IMR-90 (cell line): ENCODE measurements at regions not wholly inside any gene's neighbourhood (a gene's known extent, or its start where the extent isn't known, plus 50 kb on each side); places are given as distances from the start of the nearest gene placed in this dataset.
"Not testable (repeated sequence)": the region's sequence is repeated elsewhere in the genome, so short reads cannot be mapped to it uniquely, and the experiment has no call there.

Experiments used
- ATAC-seq: fragments of 200-7000 bp; cut with Tn5 transposase; 2 replicates; pipeline ENCODE4 v1.9.1; 2020; ENCODE audit warnings: low read depth, mild to moderate bottlenecking, moderate library complexity
- BruUV-seq: library from RNA; stranded (reverse); fragments of 400-500 nt; replicated peaks from 2 replicates; lab custom pipeline; 2021; lab: Mats Ljungman, UMichigan
- CTCF ChIA-PET: fragments of 300-600 bp; formaldehyde crosslinking; extraction: SDS; loops from one replicate; lab custom pipeline; 2021; ENCODE audit warnings: antibody characterized with exemption; lab: Yijun Ruan, JAX
- POLR2A ChIA-PET: fragments of 300-600 bp; sonication (Branson Sonifier 250); formaldehyde crosslinking; loops from one replicate; lab custom pipeline; 2022; ENCODE audit warnings: antibody characterized with exemption; ENCODE audit not compliant: unreplicated experiment; lab: Charles Lee
- DNase-seq: peaks from one replicate; pipeline ENCODE4 v3.0.0; 2013
- H2AFZ ChIP-seq: replicated peaks from 2 replicates; pipeline ENCODE3; 2013; ENCODE audit warnings: low read length, mild to moderate bottlenecking; ENCODE audit not compliant: poor library complexity
- H2AK5ac ChIP-seq: 2 replicates; pipeline ENCODE4 v1.6.1; 2013; ENCODE audit warnings: low read depth, low read length, inconsistent platforms
- H2AK9ac ChIP-seq: replicated peaks from 2 replicates; pipeline ENCODE3; 2013; ENCODE audit warnings: mild to moderate bottlenecking, low read depth, low read length, moderate library complexity; ENCODE audit not compliant: poor library complexity
- H2BK120ac ChIP-seq: 2 replicates; pipeline ENCODE4 v1.6.1; 2013; ENCODE audit warnings: low read depth, low read length, inconsistent platforms
- H2BK15ac ChIP-seq: 3 replicates; pipeline ENCODE4 v1.6.1; 2013; ENCODE audit warnings: low read depth, low read length, inconsistent platforms
- H2BK20ac ChIP-seq: 2 replicates; pipeline ENCODE4 v1.6.1; 2013; ENCODE audit warnings: low read depth, mild to moderate bottlenecking, inconsistent platforms, low read length, moderate library complexity
- H2BK5ac ChIP-seq: 2 replicates; pipeline ENCODE4 v1.6.1; 2013; ENCODE audit warnings: mild to moderate bottlenecking, low read depth, low read length, inconsistent platforms; ENCODE audit not compliant: poor library complexity, severe bottlenecking
- H3K14ac ChIP-seq: replicated peaks from 2 replicates; pipeline ENCODE4 v1.6.1; 2013; ENCODE audit warnings: low read depth, low read length, inconsistent platforms
- H3K18ac ChIP-seq: 2 replicates; pipeline ENCODE4 v1.6.1; 2013; ENCODE audit warnings: low read depth, low read length, control low read depth
- H3K23ac ChIP-seq: 2 replicates; pipeline ENCODE4 v1.6.1; 2013; ENCODE audit warnings: low read depth, low read length, inconsistent platforms
- H3K27ac ChIP-seq: 2 replicates; pipeline ENCODE4 v1.5.1; 2013; ENCODE audit warnings: mild to moderate bottlenecking, control low read depth, low read length; ENCODE audit not compliant: insufficient read depth
- H3K27me3 ChIP-seq: 2 replicates; pipeline ENCODE4 v1.6.1; 2013; ENCODE audit warnings: low read length; ENCODE audit not compliant: control insufficient read depth, insufficient read depth
- H3K36me3 ChIP-seq: 2 replicates; pipeline ENCODE4 v1.6.1; 2013; ENCODE audit warnings: low read length, mixed read lengths; ENCODE audit not compliant: control insufficient read depth, insufficient read depth
- H3K4ac ChIP-seq: 2 replicates; pipeline ENCODE4 v1.6.1; 2013; ENCODE audit warnings: low read depth, low read length, inconsistent platforms
- H3K4me1 ChIP-seq: 2 replicates; pipeline ENCODE4 v1.6.1; 2013; ENCODE audit warnings: low read length, mixed read lengths; ENCODE audit not compliant: control insufficient read depth, insufficient read depth
- H3K4me2 ChIP-seq: 2 replicates; pipeline ENCODE4 v1.6.1; 2013; ENCODE audit warnings: low read depth, mild to moderate bottlenecking, control low read depth, low read length, moderate library complexity
- H3K4me3 ChIP-seq: 2 replicates; pipeline ENCODE4 v1.5.1; 2013; ENCODE audit warnings: low read depth, mild to moderate bottlenecking, control low read depth, low read length, moderate library complexity; ENCODE audit not compliant: insufficient read depth
- H3K56ac ChIP-seq: 2 replicates; pipeline ENCODE4 v1.6.1; 2013; ENCODE audit warnings: low read length, inconsistent platforms; ENCODE audit not compliant: insufficient read depth; ENCODE audit errors: extremely low read depth
- H3K79me1 ChIP-seq, 2 experiments: 2 replicates each; pipeline ENCODE4 v1.6.1; 2013; ENCODE audit warnings: low read length in 2 of 2, inconsistent platforms in 1 of 2, low read depth in 1 of 2
- H3K9ac ChIP-seq: 2 replicates; pipeline ENCODE4 v1.6.1; 2013; ENCODE audit warnings: low read depth, low read length, control low read depth
- H3K9me1 ChIP-seq: 2 replicates; pipeline ENCODE4 v1.6.1; 2013; ENCODE audit warnings: low read length, inconsistent platforms; ENCODE audit not compliant: insufficient read depth
- H3K9me3 ChIP-seq: 2 replicates; pipeline ENCODE4 v1.6.1; 2013; ENCODE audit warnings: low read length; ENCODE audit not compliant: control insufficient read depth, insufficient read depth
- H4K20me1 ChIP-seq: 2 replicates; pipeline ENCODE4 v1.6.1; 2013; ENCODE audit warnings: low read length, inconsistent platforms; ENCODE audit not compliant: insufficient read depth
- H4K5ac ChIP-seq: 2 replicates; pipeline ENCODE4 v1.6.1; 2013; ENCODE audit warnings: mild to moderate bottlenecking, low read depth, low read length, control low read depth
- H4K8ac ChIP-seq, 2 experiments: 2 replicates each; pipeline ENCODE4 v1.6.1; 2013; ENCODE audit warnings: low read depth in 2 of 2, low read length in 2 of 2, control low read depth in 1 of 2, inconsistent platforms in 1 of 2
- H4K91ac ChIP-seq: 2 replicates; pipeline ENCODE4 v1.6.1; 2013; ENCODE audit warnings: low read depth, low read length, inconsistent platforms; ENCODE audit not compliant: insufficient read depth
- WGBS, 2 experiments: methylation state at CpG; one replicate each; pipeline versions ENCODE4 v1.1.5 to v1.1.7; 2013; ENCODE audit warnings: missing lambda C conversion rate in 2 of 2; ENCODE audit not compliant: insufficient read length in 1 of 2; ENCODE audit errors: extremely low coverage in 2 of 2; 5-methylcytosine and 5-hydroxymethylcytosine counted together
- dilution Hi-C: fragments of 300-500 bp; cut with HindIII; formaldehyde crosslinking; loops from one replicate; pipeline ENCODE4 v1.14.3; 2018; ENCODE audit warnings: low sequenced_read_pairs; ENCODE audit not compliant: unreplicated experiment
- in situ Hi-C: fragments of 300-500 bp; cut with MboI; formaldehyde crosslinking; loops from 3 replicates; pipeline ENCODE4 v1.14.3; 2019; ENCODE audit warnings: low sequenced_read_pairs, inconsistent platforms, mixed read lengths
- intact Hi-C: fragments of 100-400 bp; cut with micrococcal nuclease; formaldehyde crosslinking; loops from 2 replicates; pipeline ENCODE4 v1.10.0; 2022

GRCh38 chr2:87460662-87461061 is 287.2 kb upstream of the PLGLB2 start:
- H2AK9ac ChIP-seq, H3K14ac ChIP-seq, H3K4me3 ChIP-seq, H3K4me2 ChIP-seq, H2BK20ac ChIP-seq, DNase-seq, dilution Hi-C loops, H3K79me1 ChIP-seq, H3K4ac ChIP-seq, H4K8ac ChIP-seq, H2BK5ac ChIP-seq, H3K27me3 ChIP-seq, H3K9me3 ChIP-seq, CTCF ChIA-PET, H2AK5ac ChIP-seq, H3K36me3 ChIP-seq, intact Hi-C loops, ATAC-seq, H3K9me1 ChIP-seq, H2BK120ac ChIP-seq, BruUV-seq, H3K56ac ChIP-seq, in situ Hi-C loops, H4K91ac ChIP-seq, H3K18ac ChIP-seq, H3K9ac ChIP-seq, H2AFZ ChIP-seq, H3K27ac ChIP-seq, H2BK15ac ChIP-seq, H4K5ac ChIP-seq, POLR2A ChIA-PET, H3K23ac ChIP-seq: not testable (repeated sequence)
- Histone ChIP-seq H4K20me1 (peaks cover 35% of the 10 kb centered on the region), H3K4me1 (peaks cover 14% of the 10 kb centered on the region)
- WGBS, 2 experiments, result no CpG with 5 or more reads among the region's 1 CpG

GRCh38 chr2:87461671-87462070 is 286.2 kb upstream of the PLGLB2 start:
- H3K9me3 ChIP-seq, H2BK5ac ChIP-seq, H3K4ac ChIP-seq, H3K23ac ChIP-seq, H2BK120ac ChIP-seq, H4K91ac ChIP-seq, H2AK5ac ChIP-seq, H2BK15ac ChIP-seq, H3K4me3 ChIP-seq, dilution Hi-C loops, intact Hi-C loops, CTCF ChIA-PET, BruUV-seq, H3K27me3 ChIP-seq, H3K9me1 ChIP-seq, H3K9ac ChIP-seq, H2BK20ac ChIP-seq, H3K4me2 ChIP-seq, in situ Hi-C loops, H3K56ac ChIP-seq, H2AFZ ChIP-seq, POLR2A ChIA-PET, DNase-seq, H4K5ac ChIP-seq, H3K14ac ChIP-seq, ATAC-seq, H4K8ac ChIP-seq, H3K18ac ChIP-seq, H3K79me1 ChIP-seq, H3K27ac ChIP-seq, H2AK9ac ChIP-seq: not testable (repeated sequence)
- Histone ChIP-seq H4K20me1 (peaks cover 40% of the 10 kb centered on the region), H3K4me1 (peaks cover 16% of the 10 kb centered on the region), H3K36me3 (peaks cover 10% of the 10 kb centered on the region)
- no CpG with 5 or more reads among the region's 4 CpGs for WGBS, 2 experiments
